ENCODE measurements at regions not wholly inside any gene's neighbourhood (a gene's known extent, or its start where the extent isn't known, plus 50 kb on each side); places are given as distances from the start of the nearest gene placed in this dataset.

DNA sequence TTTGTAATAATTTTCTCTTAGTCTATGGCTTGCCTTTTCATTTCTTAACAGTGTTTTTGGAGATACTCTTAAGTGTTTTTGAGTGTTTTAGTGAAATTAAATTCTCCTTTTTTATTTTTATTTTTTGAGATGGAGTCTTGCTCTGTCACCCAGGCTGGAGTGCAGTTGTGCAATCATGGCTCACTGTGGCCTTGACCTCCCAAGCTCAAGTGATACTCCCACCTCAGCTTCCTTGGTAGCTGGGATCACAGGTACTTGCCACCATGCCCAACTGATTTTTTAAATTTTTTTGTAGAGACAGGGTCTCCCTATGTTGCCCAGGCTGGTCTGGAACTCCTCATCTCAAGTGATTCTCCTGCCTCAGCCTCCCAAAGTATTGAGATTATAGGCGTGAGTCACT is 240.3 kb downstream of the PLPP3 start:
- TF ChIP-seq EGR1 (IDR thresholded peaks at IDR 0.05) (no peak), FOXM1 (IDR thresholded peaks at IDR 0.05; ENCODE audit: borderline replicate concordance, low read depth) (no peak), RAD21 (IDR thresholded peaks at IDR 0.05; ENCODE audit: low read depth) (no peak), ZBTB7A (IDR thresholded peaks at IDR 0.05; ENCODE audit: low read depth) (no peak), EP300 (IDR thresholded peaks at IDR 0.05; ENCODE audit: borderline replicate concordance) (no peak), CEBPB (IDR thresholded peaks at IDR 0.05) (no peak)
- TF ChIP-seq, protein P1, sequence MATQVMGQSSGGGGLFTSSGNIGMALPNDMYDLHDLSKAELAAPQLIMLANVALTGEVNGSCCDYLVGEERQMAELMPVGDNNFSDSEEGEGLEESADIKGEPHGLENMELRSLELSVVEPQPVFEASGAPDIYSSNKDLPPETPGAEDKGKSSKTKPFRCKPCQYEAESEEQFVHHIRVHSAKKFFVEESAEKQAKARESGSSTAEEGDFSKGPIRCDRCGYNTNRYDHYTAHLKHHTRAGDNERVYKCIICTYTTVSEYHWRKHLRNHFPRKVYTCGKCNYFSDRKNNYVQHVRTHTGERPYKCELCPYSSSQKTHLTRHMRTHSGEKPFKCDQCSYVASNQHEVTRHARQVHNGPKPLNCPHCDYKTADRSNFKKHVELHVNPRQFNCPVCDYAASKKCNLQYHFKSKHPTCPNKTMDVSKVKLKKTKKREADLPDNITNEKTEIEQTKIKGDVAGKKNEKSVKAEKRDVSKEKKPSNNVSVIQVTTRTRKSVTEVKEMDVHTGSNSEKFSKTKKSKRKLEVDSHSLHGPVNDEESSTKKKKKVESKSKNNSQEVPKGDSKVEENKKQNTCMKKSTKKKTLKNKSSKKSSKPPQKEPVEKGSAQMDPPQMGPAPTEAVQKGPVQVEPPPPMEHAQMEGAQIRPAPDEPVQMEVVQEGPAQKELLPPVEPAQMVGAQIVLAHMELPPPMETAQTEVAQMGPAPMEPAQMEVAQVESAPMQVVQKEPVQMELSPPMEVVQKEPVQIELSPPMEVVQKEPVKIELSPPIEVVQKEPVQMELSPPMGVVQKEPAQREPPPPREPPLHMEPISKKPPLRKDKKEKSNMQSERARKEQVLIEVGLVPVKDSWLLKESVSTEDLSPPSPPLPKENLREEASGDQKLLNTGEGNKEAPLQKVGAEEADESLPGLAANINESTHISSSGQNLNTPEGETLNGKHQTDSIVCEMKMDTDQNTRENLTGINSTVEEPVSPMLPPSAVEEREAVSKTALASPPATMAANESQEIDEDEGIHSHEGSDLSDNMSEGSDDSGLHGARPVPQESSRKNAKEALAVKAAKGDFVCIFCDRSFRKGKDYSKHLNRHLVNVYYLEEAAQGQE (IDR thresholded peaks at IDR 0.05; ENCODE audit: low read depth), result no peak
